Large intestine (tissue), 3 donors: ENCODE measurements at regions not wholly inside any gene's neighbourhood (a gene's known extent, or its start where the extent isn't known, plus 50 kb on each side); places are given as distances from the start of the nearest gene placed in this dataset.

Experiments used
- DNase-seq, 2 donors: peaks; one replicate each; pipeline versions ENCODE4 v3.0.0 to v3.0.0-alpha.2; 2013
- H3K27ac ChIP-seq: one replicate; pipeline ENCODE4 v1.5.1; 2013; ENCODE audit warnings: low read length
- H3K27me3 ChIP-seq: 2 replicates; pipeline ENCODE4 v1.6.1; 2013; ENCODE audit warnings: low read length; ENCODE audit not compliant: control insufficient read depth, insufficient read depth
- H3K36me3 ChIP-seq: 2 replicates; pipeline ENCODE4 v1.6.1; 2013; ENCODE audit warnings: low read length; ENCODE audit not compliant: control insufficient read depth, insufficient read depth
- H3K4me1 ChIP-seq: one replicate; pipeline ENCODE4 v1.6.1; 2013; ENCODE audit warnings: low read length; ENCODE audit not compliant: control insufficient read depth, insufficient read depth
- H3K4me3 ChIP-seq: one replicate; pipeline ENCODE4 v1.5.1; 2013; ENCODE audit warnings: low read length
- H3K9me3 ChIP-seq: one replicate; pipeline ENCODE4 v1.6.1; 2013; ENCODE audit warnings: mild to moderate bottlenecking, low read depth, low read length, moderate library complexity; ENCODE audit not compliant: control insufficient read depth
- WGBS: methylation state at CpG from one replicate; pipeline ENCODE4 v1.1.5; 2013; ENCODE audit warnings: low lambda C conversion rate; ENCODE audit not compliant: insufficient coverage; 5-methylcytosine and 5-hydroxymethylcytosine counted together

DNA sequence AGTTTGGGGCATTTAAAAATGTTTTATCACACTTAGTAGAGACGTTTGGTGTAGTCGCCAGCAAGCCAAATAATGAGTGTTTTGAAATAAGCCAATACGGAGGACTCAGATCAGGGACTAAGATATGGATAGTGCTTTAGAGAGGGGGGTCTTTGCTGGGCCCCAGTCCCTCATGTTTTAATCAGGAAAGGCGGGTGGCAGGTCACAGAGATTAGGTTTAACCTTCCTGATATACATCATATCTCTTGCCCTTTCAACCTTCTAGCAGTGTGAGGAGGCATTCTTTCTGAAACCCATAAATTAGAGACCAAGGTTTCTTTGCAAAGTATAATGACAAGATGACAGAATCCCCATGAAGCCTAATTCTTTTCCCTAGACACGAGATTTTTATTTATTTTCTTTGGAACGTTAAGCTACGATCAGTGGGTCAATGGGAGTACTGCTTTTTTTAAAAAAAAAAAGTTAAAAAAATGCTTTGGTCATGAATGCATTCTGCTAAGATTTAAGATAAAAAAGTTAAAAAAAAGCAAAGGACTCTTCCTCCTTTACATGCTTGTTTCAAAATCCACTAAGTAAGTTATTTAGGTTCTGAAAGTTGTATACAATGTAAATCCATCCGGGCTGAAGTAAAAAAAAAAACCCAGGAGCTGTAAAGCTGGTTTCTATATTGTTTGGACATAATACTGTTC is 572.1 kb upstream of the SALL1 start:
- no peak overlapping the region for H3K27ac ChIP-seq
- no peak for DNase-seq

DNA sequence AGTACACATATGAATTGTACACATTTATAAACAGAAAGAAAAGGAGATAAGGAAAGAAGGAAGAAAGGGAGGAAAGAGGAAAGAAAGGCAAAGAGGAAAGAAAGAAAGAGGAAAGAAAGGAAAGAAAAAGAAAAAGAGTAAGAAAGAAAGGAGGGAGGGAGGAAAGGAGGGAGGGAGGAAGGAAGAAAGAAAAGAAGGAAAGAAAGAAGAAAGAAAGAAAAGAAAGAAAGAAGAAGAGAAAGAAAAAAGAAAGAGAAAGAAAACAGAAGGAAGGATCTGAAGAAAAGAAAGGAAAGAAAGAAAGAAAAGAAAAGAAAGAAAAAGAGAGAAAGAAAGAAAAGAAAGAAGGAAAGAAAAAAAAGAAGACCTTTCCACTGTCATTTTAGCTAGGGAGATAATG is 571.4 kb upstream of the SALL1 start:
- no peak for DNase-seq
- Histone ChIP-seq H3K9me3 (no peaks in the 10 kb centered on the region), H3K27ac (no peak overlapping the region), H3K4me1 (no peaks in the 10 kb centered on the region), H3K36me3 (no peaks in the 10 kb centered on the region), H3K4me3 (no peak overlapping the region), H3K27me3 (no peaks in the 10 kb centered on the region)

More for the DNA sequence above, 572.1 kb upstream of the SALL1 start:
- 10% methylated on average over 3 of the region's 8 CpGs for WGBS
- H3K27me3 ChIP-seq: no peaks in the 10 kb centered on the region
- H3K36me3 ChIP-seq: no peaks in the 10 kb centered on the region
- H3K4me1 ChIP-seq: no peaks in the 10 kb centered on the region
- no peaks in the 10 kb centered on the region for H3K9me3 ChIP-seq
- no peak overlapping the region for H3K4me3 ChIP-seq

DNA sequence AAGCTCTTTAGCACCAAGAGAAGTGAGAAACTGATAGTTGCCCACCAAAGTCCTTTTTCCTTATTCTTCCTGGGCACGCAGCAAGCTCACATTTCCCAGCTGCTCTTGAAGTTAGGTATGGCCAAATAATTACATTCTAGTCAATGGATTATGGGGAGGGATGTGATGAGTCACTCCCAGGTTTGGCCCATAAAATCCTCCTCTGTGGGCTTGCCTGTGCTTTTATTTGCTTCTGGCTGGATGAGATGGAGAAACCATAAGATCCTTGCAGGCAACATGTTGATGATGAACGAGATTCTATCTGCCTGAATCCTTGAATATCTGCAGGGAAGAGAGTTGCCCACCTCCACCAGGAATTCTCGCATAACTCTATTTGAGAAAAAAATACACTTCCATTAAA is 568.3 kb upstream of the SALL1 start:
- H3K4me1 ChIP-seq: no peaks in the 10 kb centered on the region
- H3K27me3 ChIP-seq: no peaks in the 10 kb centered on the region
- no CpG with 5 or more reads among the region's 3 CpGs for WGBS
- DNase-seq: no peak
- no peaks in the 10 kb centered on the region for H3K36me3 ChIP-seq
- no peak overlapping the region for H3K4me3 ChIP-seq
- H3K9me3 ChIP-seq: no peaks in the 10 kb centered on the region
- H3K27ac ChIP-seq: no peak overlapping the region

DNA sequence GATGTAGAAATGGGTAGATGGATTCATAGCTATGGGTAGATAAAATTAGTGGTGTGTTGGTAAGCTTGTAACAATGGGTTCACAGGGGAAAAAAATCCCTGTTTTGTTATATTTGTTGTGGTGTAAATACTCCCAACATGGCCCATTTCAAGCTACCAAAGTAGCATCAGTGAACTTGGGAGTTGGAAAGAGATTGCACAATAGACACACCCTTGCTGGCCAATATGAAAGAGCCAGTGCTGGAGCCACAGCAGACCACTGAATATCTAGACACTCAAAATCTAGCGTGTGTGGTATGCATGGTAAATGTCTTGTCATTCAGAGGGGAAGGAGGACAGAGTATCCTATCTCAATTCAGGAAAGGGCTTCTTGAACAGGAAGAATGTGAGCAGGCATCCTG is 565.1 kb upstream of the SALL1 start:
- Histone ChIP-seq H3K4me1 (no peaks in the 10 kb centered on the region), H3K27ac (no peak overlapping the region), H3K27me3 (no peaks in the 10 kb centered on the region), H3K36me3 (no peaks in the 10 kb centered on the region), H3K4me3 (no peak overlapping the region), H3K9me3 (no peaks in the 10 kb centered on the region)
- DNase-seq: no peak
- no CpG with 5 or more reads among the region's 1 CpG for WGBS

DNA sequence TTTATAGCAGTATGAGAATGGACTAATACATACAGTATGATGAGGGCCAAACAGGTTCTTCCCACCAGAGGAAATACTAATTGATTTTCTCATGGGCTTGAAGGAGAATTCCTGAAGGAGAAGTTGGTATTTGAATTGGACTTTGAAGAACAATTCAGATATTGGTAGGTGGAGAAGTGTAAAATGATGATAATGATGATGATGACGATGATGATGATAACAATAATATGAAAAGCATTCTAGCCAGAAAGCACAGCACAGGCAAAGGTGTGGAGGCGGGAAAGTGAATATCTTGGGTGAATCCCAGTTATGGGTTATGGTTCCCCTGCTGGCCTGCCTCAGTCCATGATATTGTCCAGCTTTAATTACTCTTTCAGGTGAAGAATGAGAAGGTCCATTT is 562.4 kb upstream of the SALL1 start:
- no peak overlapping the region for H3K4me3 ChIP-seq
- no peak overlapping the region for H3K27ac ChIP-seq
- H3K27me3 ChIP-seq: no peaks in the 10 kb centered on the region
- WGBS: 100% methylated on average over 2 of the region's 2 CpGs
- no peaks in the 10 kb centered on the region for H3K4me1 ChIP-seq
- H3K9me3 ChIP-seq: no peaks in the 10 kb centered on the region
- DNase-seq: no peak
- H3K36me3 ChIP-seq: no peaks in the 10 kb centered on the region

DNA sequence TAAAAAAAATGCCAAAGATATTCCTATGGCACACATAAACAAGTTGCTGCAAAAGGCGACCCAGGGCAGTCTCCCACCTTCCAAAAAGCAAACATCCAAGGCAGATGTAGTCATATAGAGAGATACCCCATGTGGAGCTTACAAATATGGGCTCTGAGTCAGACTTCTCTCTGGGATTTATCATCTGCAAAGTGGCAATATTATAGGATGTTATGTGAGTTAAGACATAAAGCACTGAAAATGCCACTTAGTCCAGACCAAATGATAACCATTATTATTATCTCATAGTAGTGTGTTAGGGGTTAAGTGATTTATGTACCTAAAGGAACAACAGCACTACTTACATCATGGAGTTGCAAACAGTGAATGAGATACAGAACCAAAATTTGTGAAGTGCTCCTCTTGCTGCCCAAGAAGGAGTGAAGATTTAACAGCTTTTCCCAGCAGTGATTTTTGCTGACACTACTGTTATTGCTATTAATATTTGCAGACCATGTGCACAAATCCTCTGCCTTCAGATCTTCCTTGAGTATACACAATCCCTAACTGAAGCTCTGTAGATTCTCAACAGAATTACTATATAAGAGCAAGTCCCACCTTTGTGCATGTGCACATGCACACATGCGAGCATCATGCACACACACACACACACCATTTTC is 560.0 kb upstream of the SALL1 start:
- Histone ChIP-seq H3K9me3 (no peaks in the 10 kb centered on the region), H3K36me3 (no peaks in the 10 kb centered on the region), H3K27ac (no peak overlapping the region), H3K27me3 (no peaks in the 10 kb centered on the region), H3K4me1 (no peaks in the 10 kb centered on the region), H3K4me3 (no peak overlapping the region)
- DNase-seq: no peak
- no CpG with 5 or more reads among the region's 2 CpGs for WGBS

DNA sequence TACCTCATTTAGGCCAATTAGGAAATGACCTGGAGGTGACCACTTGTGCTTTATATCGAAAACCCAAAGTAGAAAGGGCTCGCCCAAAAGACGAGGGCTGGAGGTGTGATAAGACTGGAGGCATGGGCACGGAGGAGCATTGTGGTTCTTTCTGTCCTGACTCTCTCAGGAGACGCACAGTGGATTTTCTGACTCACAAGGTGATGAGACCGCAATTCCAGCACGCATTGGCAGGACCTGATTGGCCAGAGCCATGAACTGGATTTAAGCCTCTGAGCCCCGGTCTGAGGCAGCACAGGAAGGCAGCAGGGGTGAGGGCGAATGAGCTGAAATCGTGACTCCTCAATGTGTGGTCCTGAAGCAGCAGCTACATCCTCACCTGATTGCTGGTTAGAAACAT is 559.1 kb upstream of the SALL1 start:
- H3K27me3 ChIP-seq: no peaks in the 10 kb centered on the region
- no peak overlapping the region for H3K4me3 ChIP-seq
- H3K27ac ChIP-seq: no peak overlapping the region
- no CpG with 5 or more reads among the region's 10 CpGs for WGBS
- no peaks in the 10 kb centered on the region for H3K36me3 ChIP-seq
- H3K4me1 ChIP-seq: no peaks in the 10 kb centered on the region
- H3K9me3 ChIP-seq: no peaks in the 10 kb centered on the region
- no peak for DNase-seq

DNA sequence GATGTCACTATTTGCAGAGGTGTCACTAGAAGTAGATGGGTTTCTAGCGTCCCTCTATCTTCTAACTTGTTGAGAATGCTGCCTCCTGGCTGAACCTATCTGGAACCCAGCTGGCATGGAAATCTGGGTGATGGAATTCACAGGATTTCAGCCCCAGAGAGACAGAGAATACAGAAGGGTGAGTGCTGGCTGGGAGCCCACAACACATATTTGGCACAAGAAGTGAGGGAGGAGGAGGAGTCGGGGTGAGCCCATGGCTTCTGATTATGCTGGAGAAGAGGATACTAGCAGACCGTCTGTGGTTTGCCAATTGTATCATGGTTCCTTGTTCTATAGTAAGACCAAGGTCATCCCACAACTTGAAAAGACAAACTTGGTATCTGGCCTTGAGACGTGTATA is 557.8 kb upstream of the SALL1 start:
- H3K4me3 ChIP-seq: no peak overlapping the region
- H3K9me3 ChIP-seq: peaks cover 2% of the 10 kb centered on the region
- no peak overlapping the region for H3K27ac ChIP-seq
- no peaks in the 10 kb centered on the region for H3K4me1 ChIP-seq
- no peaks in the 10 kb centered on the region for H3K36me3 ChIP-seq
- H3K27me3 ChIP-seq: no peaks in the 10 kb centered on the region
- no peak for DNase-seq
- WGBS: no CpG with 5 or more reads among the region's 4 CpGs

DNA sequence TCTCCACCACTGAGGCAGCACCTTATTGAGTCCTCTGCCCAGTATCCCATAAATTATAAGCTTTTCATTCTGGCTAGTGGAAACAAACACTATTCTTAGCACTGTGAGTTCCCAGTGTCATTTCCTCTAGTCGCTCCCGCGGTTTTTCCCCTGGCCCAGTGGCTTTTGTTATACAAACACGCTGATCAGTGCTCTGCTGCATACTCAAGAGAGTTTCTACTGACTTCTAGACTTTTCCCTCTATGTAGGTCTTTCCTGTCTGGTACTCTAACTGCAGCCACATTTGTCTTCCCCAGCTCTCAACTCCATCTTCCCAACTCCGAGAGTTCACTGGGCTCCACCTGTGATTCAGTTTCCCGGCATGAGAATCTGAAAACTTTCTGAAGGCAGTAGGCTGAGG is 556.6 kb upstream of the SALL1 start:
- H3K4me1 ChIP-seq: no peaks in the 10 kb centered on the region
- H3K27me3 ChIP-seq: no peaks in the 10 kb centered on the region
- 57% methylated on average over 1 of the region's 6 CpGs for WGBS
- H3K4me3 ChIP-seq: no peak overlapping the region
- H3K9me3 ChIP-seq: peaks cover 2% of the 10 kb centered on the region
- no peaks in the 10 kb centered on the region for H3K36me3 ChIP-seq
- DNase-seq: no peak
- no peak overlapping the region for H3K27ac ChIP-seq

DNA sequence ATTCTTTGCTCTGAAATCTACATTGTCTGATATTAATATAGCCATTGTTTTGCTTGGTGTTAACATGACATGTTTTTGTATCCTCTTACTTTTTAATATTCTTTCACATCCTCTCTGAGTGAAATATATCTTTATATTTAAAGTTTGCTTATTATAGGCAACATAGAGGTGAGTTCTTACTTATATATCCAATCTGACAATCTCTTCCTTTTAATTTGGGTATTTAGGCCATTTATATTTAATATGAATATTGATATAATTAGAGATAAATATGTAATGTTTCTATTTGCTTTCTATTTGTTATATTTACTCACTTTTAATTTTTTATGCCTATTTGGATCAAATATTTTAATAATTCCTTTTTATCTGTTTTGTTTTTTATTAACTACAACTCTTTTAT is 554.1 kb upstream of the SALL1 start:
- no peak for DNase-seq
- Histone ChIP-seq H3K36me3 (no peaks in the 10 kb centered on the region), H3K4me1 (no peaks in the 10 kb centered on the region), H3K27ac (no peak overlapping the region), H3K27me3 (no peaks in the 10 kb centered on the region), H3K4me3 (no peak overlapping the region), H3K9me3 (peaks cover 2% of the 10 kb centered on the region)

DNA sequence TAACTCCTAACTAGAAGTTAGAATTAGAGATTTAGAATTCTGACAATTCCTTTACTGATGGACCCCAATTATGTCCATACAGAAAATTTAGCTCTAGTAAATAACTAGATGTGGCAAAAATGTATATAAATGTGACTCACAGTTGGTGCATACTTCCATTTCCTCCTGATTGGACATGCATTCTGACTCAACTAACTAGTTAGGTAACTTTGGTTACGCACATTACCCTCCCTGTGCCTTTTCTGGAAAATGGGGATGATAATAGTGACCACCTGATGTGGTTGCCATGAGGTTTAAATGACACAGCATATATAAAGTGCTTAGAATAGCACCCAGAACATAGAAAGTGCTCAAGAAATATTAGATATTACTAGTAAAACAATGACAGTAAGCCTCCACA is 550.0 kb upstream of the SALL1 start:
- DNase-seq: no peak
- no peaks in the 10 kb centered on the region for H3K4me1 ChIP-seq
- no CpG with 5 or more reads among the region's 1 CpG for WGBS
- H3K27ac ChIP-seq: no peak overlapping the region
- no peak overlapping the region for H3K4me3 ChIP-seq
- peaks cover 2% of the 10 kb centered on the region for H3K9me3 ChIP-seq
- H3K27me3 ChIP-seq: no peaks in the 10 kb centered on the region
- no peaks in the 10 kb centered on the region for H3K36me3 ChIP-seq
